Transverse colon (tissue), 4 donors: ENCODE measurements at regions not wholly inside any gene's neighbourhood (a gene's known extent, or its start where the extent isn't known, plus 50 kb on each side); places are given as distances from the start of the nearest gene placed in this dataset.

ENCODE experiments used
- DNase-seq: peaks from one replicate; pipeline ENCODE4 v3.0.0-alpha.2; 2019
- H3K27ac ChIP-seq, 4 donors: fragments of 200-600 bp; sonication (generic); 2 replicates each; pipeline ENCODE4 v1.5.1; 2016 to 2018; ENCODE audit warnings: inconsistent platforms in 4 of 4
- H3K27me3 ChIP-seq: fragments of 200-600 bp; sonication (generic); 2 replicates; pipeline ENCODE4 v1.5.1; 2017; ENCODE audit warnings: inconsistent platforms
- H3K36me3 ChIP-seq, 4 donors: fragments of 200-600 bp; sonication (generic); 2 replicates each; pipeline ENCODE4 v1.5.1; 2017 to 2019; ENCODE audit warnings: inconsistent platforms in 4 of 4
- H3K4me1 ChIP-seq, 4 donors: fragments of 200-600 bp; sonication (generic); 2 replicates each; pipeline ENCODE4 v1.5.1; 2017 to 2020; ENCODE audit warnings: inconsistent platforms in 4 of 4
- H3K4me3 ChIP-seq, 4 donors: fragments of 200-600 bp; sonication (generic); 1 replicate in 1 of 4; 2 replicates in 3 of 4; pipeline versions ENCODE4 v1.5.1 to v1.6.1; 2017 to 2019; ENCODE audit warnings: inconsistent platforms in 4 of 4
- H3K9me3 ChIP-seq, 2 donors: fragments of 200-600 bp; sonication (generic); 2 replicates each; pipeline ENCODE4 v1.5.1; 2017 to 2019; ENCODE audit warnings: inconsistent platforms in 2 of 2
- CTCF ChIP-seq, 5 experiments: fragments of 200-600 bp in 3 of 5; fragments of 450-650 bp in 2 of 5; sonication (generic) in 3 of 5; IDR thresholded peaks; 1 replicate in 2 of 5; 2 replicates in 3 of 5; pipeline ENCODE4 v1.5.1; 2016 to 2017; ENCODE audit warnings: antibody characterized with exemption in 5 of 5, inconsistent platforms in 3 of 5, mild to moderate bottlenecking in 2 of 5, moderate library complexity in 1 of 5
- EP300 ChIP-seq: sonication (generic); formaldehyde crosslinking; IDR thresholded peaks from one replicate; pipeline ENCODE4 v1.6.1; 2017; ENCODE audit warnings: antibody characterized with exemption, low read depth
- POLR2A ChIP-seq: fragments of 450-650 bp; IDR thresholded peaks from one replicate; pipeline ENCODE4 v1.6.1; 2016; ENCODE audit warnings: antibody characterized with exemption, mild to moderate bottlenecking, moderate library complexity
- POLR2AphosphoS5 ChIP-seq, 3 donors: sonication (generic); formaldehyde crosslinking; IDR thresholded peaks; one replicate each; pipeline ENCODE4 v1.6.1; 2016; ENCODE audit warnings: antibody characterized with exemption in 3 of 3
- WGBS, 2 donors: methylation state at CpG; one replicate each; pipeline ENCODE4 v1.1.5; 2018; ENCODE audit warnings: low coverage in 1 of 2; 5-methylcytosine and 5-hydroxymethylcytosine counted together
- in situ Hi-C, 4 donors: fragments of 200-750 bp; cut with MboI; loops; one replicate each; pipeline versions ENCODE4 v1.15.0 to v1.15.1; 2017; ENCODE audit warnings: low sequenced_read_pairs in 3 of 4, low pct_ligation_motif_present in 1 of 4, low pct_unique_long_range_greater_than_20kb in 1 of 4
- intact Hi-C: fragments of 100-400 bp; cut with DNase I; formaldehyde crosslinking; loops from one replicate; pipeline ENCODE4 v1.15.1; 2023; ENCODE audit warnings: low total_unique reads

GRCh38 chr7:106986450-106986977 is 58.0 kb upstream of the PRKAR2B start:
- Histone ChIP-seq H3K36me3 (no peaks in the 10 kb centered on the region), H3K4me1 (no peaks in the 10 kb centered on the region), H3K27ac (no peak overlapping the region), H3K27me3 (no peaks in the 10 kb centered on the region), H3K4me3 (no peak overlapping the region), H3K9me3 (no peaks in the 10 kb centered on the region)
- in situ Hi-C loops (no loop called here), intact Hi-C loops (loop anchor here (10.0 kb wide), 1 partner anchor 1702 kb away; no protein-coding TSS in a partner anchor)
- no peak for DNase-seq
- TF ChIP-seq POLR2A (no peak), POLR2AphosphoS5 (IDR thresholded peaks at IDR 0.05) (no peak), EP300 (no peak), CTCF (IDR thresholded peaks at IDR 0.05) (no peak)

GRCh38 chr7:106987777-106988176 is 56.7 kb upstream of the PRKAR2B start:
- Histone ChIP-seq H3K27ac (no peak overlapping the region), H3K4me3 (no peak overlapping the region), H3K4me1 (no peaks in the 10 kb centered on the region), H3K36me3 (no peaks in the 10 kb centered on the region), H3K9me3 (no peaks in the 10 kb centered on the region), H3K27me3 (no peaks in the 10 kb centered on the region)
- in situ Hi-C loops (no loop called here), intact Hi-C loops (loop anchor here (10.0 kb wide), 1 partner anchor 1703 kb away; no protein-coding TSS in a partner anchor)
- DNase-seq = no peak
- WGBS, 2 donors = 83 to 95% methylated on average over 1 to 3 of the region's 3 CpGs
- no peak for TF ChIP-seq POLR2AphosphoS5 (IDR thresholded peaks at IDR 0.05)
- TF ChIP-seq EP300 = no peak
- no peak for TF ChIP-seq POLR2A
- no peak for TF ChIP-seq CTCF (IDR thresholded peaks at IDR 0.05)

GRCh38 chr7:106992511-106992910 is 52.0 kb upstream of the PRKAR2B start:
- Histone ChIP-seq H3K36me3 (no peaks in the 10 kb centered on the region), H3K27ac (no peak overlapping the region), H3K27me3 (no peaks in the 10 kb centered on the region), H3K9me3 (no peaks in the 10 kb centered on the region), H3K4me3 (no peak overlapping the region), H3K4me1 (no peaks in the 10 kb centered on the region)
- TF ChIP-seq POLR2A (no peak), POLR2AphosphoS5 (IDR thresholded peaks at IDR 0.05) (no peak), CTCF (IDR thresholded peaks at IDR 0.05) (no peak), EP300 (no peak)
- intact Hi-C loops = no loop called here
- in situ Hi-C loops = no loop called here
- no peak for DNase-seq
- 72 to 88% methylated on average over 1 to 3 of the region's 3 CpGs for WGBS, 2 donors
